ENCODE measurements at regions not wholly inside any gene's neighbourhood (a gene's known extent, or its start where the extent isn't known, plus 50 kb on each side); places are given as distances from the start of the nearest gene placed in this dataset.
"Not testable (repeated sequence)": the region's sequence is repeated elsewhere in the genome, so short reads cannot be mapped to it uniquely, and the experiment has no call there.

DNA sequence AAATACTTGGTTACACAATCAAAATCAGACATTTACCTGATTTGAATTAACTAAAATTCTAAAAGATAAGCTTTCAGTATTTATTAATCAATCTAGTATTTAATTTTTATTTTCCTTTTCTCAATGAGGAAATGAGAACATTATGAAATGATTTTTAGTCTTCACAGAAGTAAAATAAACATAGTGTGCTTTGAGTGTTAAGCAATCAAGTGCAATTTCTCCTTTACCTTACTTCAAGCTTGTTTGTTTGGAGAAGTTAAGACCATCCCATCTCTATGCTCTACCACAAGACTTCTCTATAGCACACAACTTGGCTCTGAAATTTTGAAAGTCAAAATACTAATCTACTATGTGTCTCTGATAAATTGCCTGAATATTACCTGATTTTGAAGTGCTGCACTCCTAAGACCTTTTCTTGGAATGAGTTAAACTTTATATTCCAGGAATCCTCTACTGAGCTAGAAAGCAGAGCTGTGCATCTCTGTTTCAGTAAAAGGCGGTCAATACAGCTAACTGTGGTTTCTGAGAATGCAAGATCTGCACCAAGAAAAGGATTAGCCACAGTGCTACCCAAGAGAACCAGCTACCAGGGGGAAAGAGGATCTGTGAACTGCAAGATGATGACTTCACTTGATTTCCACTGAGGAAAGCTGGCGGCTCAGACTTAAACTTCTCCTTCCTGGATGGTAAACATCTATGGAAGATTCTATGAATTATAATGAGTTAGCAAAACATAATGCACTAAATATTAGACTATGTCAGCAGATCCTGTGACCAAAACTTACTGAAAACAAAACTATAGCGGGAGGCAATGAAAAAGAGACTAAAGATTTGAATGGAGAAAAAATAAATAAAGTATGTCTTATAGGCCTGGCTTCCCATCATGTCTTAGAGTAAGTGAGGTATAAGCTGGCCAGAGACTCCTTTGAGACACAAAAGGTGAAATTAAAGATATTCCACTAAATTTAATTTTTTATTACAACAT lies 358.7 kb downstream of the TUBA3C start:
- DNase-seq = not testable (repeated sequence)

DNA sequence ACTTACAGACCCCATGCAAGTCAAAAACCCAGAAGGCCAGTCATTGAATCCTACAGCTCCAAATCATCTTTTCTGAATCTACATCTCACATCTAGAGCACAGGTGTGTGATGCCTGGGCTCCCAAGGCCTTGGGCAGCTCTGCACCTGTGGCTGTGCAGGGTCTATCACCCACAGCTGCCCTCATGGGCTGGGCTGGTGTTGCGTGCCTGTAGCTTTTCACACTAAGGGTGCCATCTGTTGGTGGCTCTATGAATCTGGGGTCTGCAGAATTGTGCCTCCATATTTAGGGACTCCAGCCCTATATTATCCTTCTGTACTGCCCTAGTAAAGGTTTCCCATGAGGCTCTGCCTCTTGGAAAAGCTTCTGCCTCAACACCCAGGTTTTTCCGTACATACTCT lies 407.6 kb downstream of the TUBA3C start:
- not testable (repeated sequence) for DNase-seq

DNA sequence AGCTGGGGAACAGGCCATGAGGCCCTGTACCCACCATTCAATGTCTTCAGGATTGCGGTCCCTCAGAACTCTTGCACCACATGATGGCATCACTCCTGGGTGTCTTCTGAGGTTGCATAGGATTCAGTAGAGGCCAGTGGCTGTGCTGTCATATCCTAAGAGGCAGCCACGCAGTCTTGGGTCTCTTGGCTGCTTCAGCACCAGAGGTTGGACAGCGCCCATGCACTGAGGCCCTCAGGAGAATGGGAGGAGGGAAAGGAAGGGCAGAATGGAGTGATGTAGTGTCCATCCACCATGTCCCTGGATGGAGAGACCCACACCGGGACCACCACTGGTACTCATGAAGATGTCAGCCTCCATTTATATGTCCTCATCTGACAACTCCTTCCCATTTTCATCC lies 439.9 kb downstream of the TUBA3C start:
- DNase-seq = not testable (repeated sequence)

DNA sequence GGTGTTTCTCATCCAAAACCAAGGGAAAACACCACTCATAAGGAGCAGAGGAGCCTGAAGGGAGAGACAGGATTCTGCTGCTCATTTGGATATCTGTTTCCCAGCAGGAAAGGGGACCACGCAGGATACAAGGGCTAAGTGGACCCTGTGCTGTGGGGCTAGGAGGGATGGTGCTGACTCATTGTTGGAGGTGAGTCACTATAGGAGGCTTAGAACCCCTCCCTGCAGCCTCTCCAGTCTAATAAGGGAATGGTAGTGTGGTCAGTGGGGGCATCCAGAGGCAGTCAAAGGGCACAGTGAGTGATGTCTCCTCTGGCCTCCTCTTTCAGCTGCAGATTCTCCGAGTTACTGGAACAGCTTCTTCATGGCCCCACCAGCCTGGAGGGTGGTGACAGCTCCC lies 442.3 kb downstream of the TUBA3C start:
- no peak for DNase-seq

DNA sequence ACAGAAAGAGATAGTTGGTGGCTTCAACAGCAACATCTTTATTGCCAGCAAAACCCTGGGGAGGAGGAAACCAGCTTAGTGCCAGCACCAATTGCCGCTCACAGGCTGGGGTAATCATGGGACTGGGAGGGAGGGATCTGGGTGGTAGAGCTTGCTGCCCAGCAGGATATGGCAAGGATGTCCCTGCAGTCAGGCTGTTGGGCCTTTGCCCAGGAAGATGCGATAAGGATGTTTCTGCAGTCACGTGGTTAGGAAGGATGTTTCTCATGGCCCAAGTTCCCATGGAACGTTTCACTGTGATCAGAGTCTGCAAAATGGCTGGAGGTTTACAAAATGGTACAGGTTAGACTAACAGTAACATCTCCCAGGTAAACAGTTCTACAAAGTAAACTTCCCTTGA lies 443.5 kb downstream of the TUBA3C start:
- DNase-seq = not testable (repeated sequence)

DNA sequence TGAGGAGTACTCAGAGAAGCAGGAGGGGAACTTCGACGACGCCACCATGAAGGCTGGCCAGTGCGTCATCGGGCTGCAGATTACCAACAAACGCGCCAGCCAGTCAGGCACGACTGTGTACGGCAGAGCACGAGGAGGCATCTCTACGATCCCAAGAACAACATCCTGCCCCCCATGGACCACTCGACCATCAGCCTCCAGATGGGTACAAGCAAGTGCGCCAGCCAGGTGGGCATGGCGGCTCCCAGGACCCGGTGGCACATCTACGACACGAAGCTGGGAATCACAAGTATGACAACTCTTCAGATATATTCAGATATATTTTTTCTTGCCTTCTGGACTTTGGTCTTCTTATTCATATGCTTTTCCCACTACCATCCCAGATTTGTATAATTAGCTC lies 454.5 kb downstream of the TUBA3C start:
- DNase-seq = not testable (repeated sequence)

DNA sequence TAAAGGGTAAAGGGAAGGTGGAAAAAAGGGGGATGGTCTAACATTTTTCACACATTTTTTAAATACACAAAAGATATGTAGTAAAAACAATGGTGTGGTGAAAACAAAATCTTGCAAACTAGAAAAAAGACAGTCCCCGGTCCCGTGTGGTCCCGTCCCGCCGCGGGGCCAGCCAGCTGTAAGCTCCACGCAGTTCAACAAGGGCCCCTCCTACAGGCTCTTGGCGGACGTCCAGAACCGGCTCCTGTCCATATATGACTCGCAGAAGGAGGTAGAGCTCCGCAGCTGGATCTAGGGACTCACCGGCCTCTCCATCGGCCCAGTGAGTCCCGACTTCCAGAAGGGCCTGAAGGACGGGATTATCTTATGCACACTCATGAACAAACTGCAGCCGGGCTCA lies 455.1 kb downstream of the TUBA3C start:
- not testable (repeated sequence) for DNase-seq

DNA sequence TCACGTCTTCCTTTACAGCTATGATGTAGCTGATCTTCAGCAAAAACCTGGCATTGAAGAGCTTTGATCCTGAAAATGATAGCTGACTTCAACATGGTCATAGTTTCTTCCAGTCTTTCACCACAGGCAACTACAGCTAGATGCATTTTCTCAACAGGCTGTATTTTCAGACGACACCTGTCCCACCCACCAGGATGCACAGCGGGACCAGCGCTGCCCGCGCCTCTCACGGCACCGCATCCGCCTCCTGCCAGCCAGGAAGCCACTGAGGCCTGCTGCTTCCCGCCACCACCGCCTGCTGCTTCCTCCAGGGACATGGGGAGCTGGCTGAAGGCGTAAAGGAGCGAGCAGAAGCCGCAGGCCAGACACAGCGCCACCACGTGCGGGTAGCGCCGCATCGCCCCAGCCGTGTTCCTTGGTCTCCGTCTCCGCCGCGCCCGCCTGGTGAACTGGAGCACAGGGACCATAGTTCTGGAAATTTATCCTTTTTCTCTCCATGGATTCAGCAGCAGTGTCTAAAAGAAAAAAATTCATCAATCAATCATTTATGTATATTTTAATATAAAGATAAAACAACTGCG lies 456.3 kb downstream of the TUBA3C start:
- DNase-seq = not testable (repeated sequence)

DNA sequence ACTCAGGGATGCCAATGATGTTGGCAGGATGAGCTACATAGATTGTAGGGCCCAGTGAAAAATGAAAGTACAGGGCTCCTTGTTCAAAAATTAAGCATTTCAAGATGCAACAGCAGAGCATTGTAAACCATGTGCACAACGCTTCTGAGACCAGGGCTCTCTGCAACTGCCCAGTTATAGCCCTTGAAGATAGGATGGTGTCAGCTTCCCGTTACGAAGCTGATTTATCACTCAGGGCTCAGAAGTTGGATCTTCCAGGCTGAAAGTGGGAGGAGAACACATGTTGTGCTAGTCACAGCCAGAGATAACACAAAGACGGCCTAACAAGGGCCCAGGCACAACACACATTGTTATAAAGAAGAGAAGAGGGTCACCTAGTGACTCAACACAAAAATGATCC lies 466.7 kb downstream of the TUBA3C start:
- no peak for DNase-seq

DNA sequence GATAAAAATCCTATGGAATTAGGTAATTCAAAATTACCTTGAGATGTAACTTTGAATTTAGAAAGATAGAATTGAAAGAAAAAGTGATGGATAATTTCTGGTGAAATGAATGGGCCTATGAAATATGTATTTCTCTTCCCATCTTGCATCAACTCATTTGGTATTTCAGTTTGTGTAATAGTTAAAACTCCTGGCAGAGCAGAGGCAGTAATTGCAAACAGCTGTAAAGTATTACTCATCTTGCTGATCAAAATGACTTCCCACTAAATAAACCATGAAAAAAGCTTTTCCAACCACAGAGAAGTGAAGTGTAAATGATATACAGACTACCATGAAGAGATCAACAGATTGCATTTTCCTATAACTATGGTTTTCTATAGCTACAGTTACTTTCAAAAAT lies 471.0 kb downstream of the TUBA3C start:
- DNase-seq = not testable (repeated sequence)

DNA sequence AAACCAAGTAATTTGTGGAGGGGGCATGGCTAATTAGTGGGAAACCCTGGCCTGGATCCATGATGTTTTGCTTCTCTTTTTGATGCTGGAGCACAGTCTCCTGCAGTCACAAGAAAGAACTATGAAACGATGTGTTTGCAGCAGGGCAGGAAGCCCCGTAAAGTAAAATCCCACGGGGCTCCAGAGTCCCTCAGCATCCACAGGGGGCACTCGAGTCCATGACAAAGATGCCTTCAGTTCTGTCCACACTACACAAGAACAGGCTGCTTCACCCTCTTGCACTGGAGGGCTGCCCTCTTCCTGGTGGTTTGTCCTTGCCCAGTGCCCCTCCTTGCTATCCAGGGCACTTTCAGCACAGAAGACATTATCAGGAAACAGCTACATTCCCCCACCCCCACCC lies 475.1 kb downstream of the TUBA3C start:
- DNase-seq = not testable (repeated sequence)

DNA sequence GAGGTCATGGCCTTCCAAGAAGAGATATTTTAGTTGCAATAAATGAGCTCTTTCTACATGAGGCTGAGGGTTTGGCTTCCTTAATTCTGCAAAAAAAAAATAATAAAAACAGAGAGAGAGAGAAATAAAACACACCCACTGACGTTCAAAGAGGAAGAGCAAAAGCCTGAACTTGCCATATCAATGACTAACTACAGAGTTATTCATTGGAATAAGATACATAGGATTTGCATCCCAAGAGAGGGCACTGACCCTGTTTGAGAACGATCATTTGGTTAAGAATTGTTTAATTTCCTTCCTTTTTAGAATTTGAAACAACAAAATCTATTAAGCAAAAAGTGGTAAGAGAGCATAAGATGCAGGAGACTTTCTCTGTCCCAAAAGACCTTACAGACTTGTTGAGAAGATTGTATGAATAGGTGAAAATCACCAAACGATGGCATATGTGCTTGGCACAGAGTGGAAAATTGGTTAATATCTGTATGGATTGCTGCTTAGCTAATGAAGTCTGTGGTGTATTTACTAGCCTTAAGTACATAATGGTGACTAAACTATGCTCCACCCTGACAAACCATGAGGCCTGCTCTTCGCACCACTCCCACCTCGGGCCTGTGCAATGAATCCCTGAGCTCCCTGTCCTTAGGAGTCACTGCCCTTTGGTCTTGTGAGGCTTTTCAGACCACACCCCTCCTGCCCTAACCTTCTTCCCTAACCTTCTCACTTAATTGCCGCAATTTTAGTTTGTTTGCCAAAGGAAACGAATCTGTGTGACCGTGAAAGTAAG lies 479.0 kb downstream of the TUBA3C start:
- DNase-seq = not testable (repeated sequence)

DNA sequence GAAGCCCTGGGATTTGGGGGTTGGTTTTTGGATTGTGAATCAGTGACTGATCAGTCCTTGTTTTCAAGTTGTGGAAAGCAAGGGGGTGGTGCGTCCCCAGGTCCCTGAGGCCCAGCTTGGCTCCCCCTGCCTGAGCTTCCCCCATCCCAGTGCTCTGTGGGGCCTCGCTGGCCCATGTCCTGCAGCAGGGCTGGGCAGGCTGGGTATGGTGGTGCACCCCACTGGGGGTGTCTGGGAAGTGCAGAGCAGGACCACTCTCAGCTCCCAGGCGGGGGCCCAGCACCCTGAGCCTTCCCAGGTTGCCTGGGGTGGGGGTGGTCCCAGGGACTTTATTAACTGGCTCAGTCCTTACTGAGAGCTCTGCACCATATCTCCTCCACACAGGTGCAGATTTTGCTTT lies 483.3 kb downstream of the TUBA3C start:
- not testable (repeated sequence) for DNase-seq

DNA sequence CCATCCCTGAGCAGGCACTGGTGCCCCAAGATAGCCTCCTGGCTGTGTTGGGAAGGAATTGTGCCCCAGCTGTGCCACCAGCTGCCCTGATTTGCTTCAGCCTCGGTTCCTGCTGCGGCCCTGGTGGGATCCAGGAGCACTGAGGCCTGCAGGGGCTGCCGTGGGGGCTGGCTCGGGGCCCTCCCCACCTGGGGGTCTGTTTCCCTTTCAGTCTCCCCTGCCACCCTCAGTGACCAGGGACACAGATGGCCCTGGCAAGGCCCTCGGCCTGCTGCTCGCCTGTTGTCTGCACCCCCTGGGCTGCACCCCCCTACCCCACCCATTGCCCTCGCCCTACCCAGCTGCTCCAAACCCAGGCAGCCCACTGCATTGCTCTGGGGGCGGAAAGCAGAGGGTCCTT lies 483.8 kb downstream of the TUBA3C start:
- not testable (repeated sequence) for DNase-seq

DNA sequence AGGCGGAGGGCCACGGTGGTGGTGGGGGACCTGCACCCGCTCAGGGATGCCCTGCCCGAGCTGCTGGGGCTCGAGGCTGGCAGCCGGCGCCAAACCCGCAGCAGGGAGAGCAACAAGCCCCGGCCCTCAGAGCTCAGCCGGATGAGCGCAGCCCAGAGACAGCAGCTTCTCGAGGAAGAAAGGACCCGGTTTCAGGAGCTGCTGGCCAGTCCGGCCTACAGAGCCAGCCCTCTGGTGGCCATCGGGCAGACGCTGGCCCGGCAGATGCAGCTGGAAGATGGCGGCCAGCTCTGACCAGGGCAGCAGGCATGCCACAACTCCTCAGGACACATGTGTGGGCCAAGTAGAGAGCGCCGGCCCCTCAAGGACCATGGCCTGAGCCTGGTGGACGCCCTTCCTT lies 484.4 kb downstream of the TUBA3C start:
- DNase-seq = not testable (repeated sequence)

DNA sequence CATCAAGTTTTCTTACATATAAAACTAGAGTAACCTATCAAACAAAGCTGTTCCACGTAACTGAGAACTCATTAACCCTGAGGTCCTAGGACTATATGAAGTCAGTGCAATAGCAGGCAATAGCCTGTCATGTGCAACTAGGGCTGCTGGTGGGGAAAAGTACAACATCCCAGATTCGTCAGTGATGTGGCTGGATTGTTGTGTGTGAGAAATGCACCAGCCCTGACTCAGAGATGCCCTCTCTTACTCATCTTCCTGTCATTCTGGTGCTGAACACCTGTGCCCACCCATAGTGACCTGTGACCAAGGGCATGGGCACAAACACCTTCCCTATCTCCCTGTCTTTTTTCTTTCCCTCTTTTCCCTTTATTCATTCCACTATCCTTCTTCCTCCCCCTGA lies 504.2 kb downstream of the TUBA3C start:
- DNase-seq = not testable (repeated sequence)

DNA sequence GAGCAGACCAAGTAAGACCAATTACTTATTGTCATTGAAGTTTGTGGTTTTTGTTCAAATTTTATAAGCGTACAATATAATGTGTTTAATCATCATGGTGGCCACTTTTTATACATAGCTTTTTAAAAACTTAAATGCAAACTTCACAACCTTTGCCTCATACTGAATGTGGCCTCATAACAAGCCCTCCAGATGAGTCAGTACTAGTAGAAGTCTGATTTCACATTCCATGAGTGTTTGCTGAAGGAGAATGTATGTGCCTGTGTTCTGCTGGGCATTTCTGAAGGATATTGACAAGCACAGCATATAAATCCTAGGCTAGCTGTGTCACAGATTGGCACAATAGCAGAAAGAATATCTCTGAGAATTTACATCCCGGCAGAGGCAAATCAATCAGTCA lies 506.4 kb downstream of the TUBA3C start:
- not testable (repeated sequence) for DNase-seq

DNA sequence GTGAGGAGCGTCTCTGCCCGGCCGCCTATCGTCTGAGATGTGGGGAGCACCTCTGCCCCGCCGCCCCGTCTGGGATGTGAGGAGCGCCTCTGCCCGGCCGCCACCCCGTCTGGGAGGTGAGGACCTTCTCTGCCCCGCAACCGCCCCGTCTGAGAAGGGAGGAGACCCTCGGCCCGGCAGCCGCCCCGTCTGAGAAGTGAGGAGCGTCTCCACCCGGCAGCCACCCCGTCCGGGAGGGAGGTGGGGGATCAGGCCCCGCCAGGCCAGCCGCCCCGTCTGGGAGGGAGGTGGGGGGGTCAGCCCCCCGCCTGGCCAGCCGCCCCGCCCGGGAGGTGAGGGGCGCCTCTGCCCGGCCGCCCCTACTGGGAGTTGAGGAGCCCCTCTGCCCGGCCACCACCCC lies 507.8 kb downstream of the TUBA3C start:
- DNase-seq = not testable (repeated sequence)

DNA sequence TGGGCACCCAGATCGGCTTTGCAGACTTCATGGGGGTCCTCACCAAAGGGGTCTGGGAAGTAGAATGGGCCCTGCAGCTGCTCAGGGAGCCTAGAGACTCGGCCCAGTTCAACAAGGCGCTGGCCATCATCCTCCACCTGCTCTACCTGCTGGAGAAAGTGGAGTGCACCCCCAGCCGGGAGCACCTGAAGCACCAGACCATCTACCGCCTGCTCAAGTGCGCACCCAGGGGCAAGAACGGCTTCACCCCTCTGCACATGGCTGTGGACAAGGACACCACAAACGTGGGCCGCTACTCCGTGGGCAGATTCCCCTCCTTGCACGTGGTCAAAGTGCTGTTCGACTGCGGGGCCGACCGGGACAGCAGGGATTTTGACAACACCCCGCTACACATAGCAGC lies 515.0 kb downstream of the TUBA3C start:
- DNase-seq = not testable (repeated sequence)

DNA sequence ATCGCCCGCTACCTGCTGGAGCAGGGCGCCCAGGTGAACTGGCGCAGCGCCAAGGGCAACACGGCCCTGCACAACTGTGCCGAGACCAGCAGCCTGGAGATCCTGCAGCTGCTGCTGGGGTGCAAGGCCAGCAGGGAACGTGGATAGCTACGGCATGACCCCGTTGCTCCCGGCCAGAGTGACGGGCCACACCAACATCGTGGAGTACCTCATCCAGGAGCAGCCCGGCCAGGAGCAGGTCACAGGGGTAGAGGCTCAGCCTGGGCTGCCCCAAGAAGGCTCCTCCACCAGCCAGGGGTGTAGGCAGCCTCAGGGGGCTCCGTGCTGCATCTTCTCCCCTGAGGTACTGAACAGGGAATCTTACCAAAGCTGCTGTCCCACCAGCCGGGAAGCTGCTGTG lies 515.9 kb downstream of the TUBA3C start:
- DNase-seq = not testable (repeated sequence)

DNA sequence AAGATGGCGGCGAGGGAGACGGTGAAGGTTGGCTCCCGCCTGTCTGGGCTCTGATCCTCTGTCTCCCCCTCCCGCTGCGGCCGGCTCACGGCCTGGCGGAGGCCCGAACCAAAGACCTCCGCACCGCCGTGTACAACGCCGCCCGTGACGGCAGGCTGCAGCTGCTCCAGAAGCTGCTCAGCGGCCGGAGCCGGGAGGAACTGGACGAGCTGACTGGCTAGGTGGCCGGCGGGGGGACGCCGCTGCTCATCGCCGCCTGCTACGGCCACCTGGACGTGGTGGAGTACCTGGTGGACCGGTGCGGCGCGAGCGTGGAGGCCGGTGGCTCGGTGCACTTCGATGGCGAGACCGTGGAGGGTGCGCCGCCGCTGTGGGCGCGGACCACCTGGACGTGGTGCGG lies 516.5 kb downstream of the TUBA3C start:
- DNase-seq = not testable (repeated sequence)

DNA sequence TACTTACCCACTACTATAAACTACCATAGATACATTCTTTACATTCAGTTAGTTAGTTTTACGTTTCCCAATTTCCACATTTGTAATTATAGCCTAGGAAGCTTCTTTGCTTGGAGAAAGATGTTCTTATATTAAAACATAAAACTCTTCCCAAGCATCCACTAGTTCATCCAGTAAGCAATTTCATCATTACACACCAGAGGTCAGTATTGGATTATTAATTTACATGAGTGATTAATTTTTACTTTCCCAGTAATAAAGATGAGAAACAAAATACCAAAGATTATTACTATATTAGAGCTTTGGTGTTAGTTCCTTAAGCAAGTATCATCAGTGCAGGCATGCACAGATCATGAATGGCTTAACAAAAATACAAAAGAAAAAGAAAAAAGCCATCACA lies 518.4 kb downstream of the TUBA3C start:
- DNase-seq = not testable (repeated sequence)

DNA sequence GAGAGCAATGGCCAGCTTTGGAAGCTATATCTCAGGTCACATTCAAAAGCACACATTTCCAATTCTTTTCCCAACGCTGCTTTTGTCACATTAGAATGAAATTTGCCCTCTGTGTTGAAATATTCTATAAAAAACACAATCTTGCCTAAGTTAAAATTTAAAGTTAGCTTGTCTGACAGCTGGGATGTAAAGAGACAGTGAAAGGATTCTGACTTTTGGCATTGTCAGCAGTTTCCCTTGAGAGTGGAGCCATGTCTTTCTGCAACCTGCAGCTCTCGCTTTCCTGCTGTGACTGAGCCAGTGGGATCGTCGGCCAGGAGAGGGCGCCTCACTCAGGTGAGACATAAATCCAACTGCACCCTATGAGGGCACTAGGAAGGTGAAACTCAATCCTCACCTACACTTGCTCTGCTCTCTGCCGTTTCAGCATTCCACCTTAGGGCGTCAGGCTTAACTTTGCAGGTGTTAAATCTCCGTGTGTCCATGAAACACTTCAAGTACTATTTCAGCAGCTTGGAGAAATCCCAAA lies 537.9 kb downstream of the TUBA3C start:
- not testable (repeated sequence) for DNase-seq

Data from NCI-H446 (cell line).